ENCODE measurements at regions not wholly inside any gene's neighbourhood (a gene's known extent, or its start where the extent isn't known, plus 50 kb on each side); places are given as distances from the start of the nearest gene placed in this dataset.

DNA sequence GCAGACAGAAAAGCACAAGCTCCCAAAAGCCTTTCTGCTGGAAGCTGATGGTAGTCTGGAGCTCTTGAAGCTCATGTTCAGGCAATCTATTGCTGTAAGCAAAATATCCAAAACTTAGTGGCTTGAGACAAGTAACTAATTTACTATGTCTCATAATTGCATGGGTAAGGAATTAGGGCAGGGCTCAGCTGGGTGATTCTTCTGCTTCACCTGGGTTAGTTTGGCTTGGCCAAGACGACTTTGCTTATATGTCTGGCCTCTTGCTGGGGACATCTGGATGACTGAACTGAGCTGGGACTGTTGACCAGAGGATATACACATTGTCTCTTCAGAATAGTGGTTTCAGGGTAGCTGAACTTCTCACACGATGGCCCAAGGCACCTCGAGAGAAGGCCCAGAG is 96.8 kb upstream of the WSCD1 start:
- peaks cover 4% of the 10 kb centered on the region; the same call in 1 of the 2 replicates for H3K27me3 ChIP-seq (ENCODE audit: control insufficient read depth, low read length)
- no peaks in the 10 kb centered on the region for H3K79me2 ChIP-seq (ENCODE audit: control insufficient read depth, low read length)
- TF ChIP-seq, protein P1, sequence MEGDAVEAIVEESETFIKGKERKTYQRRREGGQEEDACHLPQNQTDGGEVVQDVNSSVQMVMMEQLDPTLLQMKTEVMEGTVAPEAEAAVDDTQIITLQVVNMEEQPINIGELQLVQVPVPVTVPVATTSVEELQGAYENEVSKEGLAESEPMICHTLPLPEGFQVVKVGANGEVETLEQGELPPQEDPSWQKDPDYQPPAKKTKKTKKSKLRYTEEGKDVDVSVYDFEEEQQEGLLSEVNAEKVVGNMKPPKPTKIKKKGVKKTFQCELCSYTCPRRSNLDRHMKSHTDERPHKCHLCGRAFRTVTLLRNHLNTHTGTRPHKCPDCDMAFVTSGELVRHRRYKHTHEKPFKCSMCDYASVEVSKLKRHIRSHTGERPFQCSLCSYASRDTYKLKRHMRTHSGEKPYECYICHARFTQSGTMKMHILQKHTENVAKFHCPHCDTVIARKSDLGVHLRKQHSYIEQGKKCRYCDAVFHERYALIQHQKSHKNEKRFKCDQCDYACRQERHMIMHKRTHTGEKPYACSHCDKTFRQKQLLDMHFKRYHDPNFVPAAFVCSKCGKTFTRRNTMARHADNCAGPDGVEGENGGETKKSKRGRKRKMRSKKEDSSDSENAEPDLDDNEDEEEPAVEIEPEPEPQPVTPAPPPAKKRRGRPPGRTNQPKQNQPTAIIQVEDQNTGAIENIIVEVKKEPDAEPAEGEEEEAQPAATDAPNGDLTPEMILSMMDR (IDR thresholded peaks at IDR 0.05; ENCODE audit: low read depth, low read length, poor library complexity, severe bottlenecking): no peak
- TF ChIP-seq EZH2phosphoT487 (IDR thresholded peaks at IDR 0.05; ENCODE audit: borderline replicate concordance, low read length): no peak
- H3K36me3 ChIP-seq (ENCODE audit: control insufficient read depth, low read length): no peaks in the 10 kb centered on the region
- no peaks in the 10 kb centered on the region for H4K20me1 ChIP-seq (ENCODE audit: control insufficient read depth, insufficient read depth, low read depth, low read length)
- no peaks in the 10 kb centered on the region for H3K4me1 ChIP-seq (ENCODE audit: control insufficient read depth, low read length)
- no peaks in the 10 kb centered on the region for H3F3A ChIP-seq (ENCODE audit: control insufficient read depth, insufficient read depth)
- no peak overlapping the region for H3K4me2 ChIP-seq (ENCODE audit: low read length)
- no peaks in the 10 kb centered on the region for H3K9me2 ChIP-seq (replicated peaks; ENCODE audit: control insufficient read depth, low read length)
- H3K27ac ChIP-seq (ENCODE audit: low read depth, low read length): no peak overlapping the region
- no peaks in the 10 kb centered on the region for H3K9me3 ChIP-seq (ENCODE audit: control insufficient read depth, insufficient read depth, low read length)
- H3K4me3 ChIP-seq (ENCODE audit: low read length): no peak overlapping the region

DNA sequence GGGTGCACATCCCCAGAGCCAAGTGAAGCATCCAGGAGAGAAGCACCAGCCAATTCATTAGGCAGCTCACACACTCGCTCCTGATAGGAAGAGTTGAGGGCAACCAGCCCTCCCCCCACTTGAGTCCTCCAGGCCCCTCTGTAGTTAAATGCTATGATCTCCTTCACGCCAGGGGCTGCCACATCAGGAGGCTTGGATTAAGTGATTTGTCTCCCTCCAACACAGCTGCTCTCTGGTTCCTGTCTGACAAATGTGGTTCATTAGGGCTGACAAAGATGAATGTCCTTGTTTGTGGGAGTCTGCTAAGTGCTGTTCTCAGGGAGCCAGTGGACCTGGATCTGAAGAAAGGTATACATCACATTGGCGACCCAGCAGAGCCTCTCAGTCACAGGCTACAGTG is 94.5 kb upstream of the WSCD1 start:
- Histone ChIP-seq H3K27me3 (ENCODE audit: control insufficient read depth, low read length) (peaks cover 4% of the 10 kb centered on the region; the same call in 1 of the 2 replicates), H3K4me1 (ENCODE audit: control insufficient read depth, low read length) (no peaks in the 10 kb centered on the region), H3K36me3 (ENCODE audit: control insufficient read depth, low read length) (no peaks in the 10 kb centered on the region), H3K9me3 (ENCODE audit: control insufficient read depth, insufficient read depth, low read length) (no peaks in the 10 kb centered on the region), H3K4me2 (ENCODE audit: low read length) (no peak overlapping the region), H3K27ac (ENCODE audit: low read depth, low read length) (no peak overlapping the region), H3K4me3 (ENCODE audit: low read length) (no peak overlapping the region), H4K20me1 (ENCODE audit: control insufficient read depth, insufficient read depth, low read depth, low read length) (no peaks in the 10 kb centered on the region), H3K9me2 (replicated peaks; ENCODE audit: control insufficient read depth, low read length) (no peaks in the 10 kb centered on the region), H3F3A (ENCODE audit: control insufficient read depth, insufficient read depth) (no peaks in the 10 kb centered on the region), H3K79me2 (ENCODE audit: control insufficient read depth, low read length) (no peaks in the 10 kb centered on the region)
- TF ChIP-seq, protein P1 (IDR thresholded peaks at IDR 0.05; ENCODE audit: low read depth, low read length, poor library complexity, severe bottlenecking): no peak
- TF ChIP-seq EZH2phosphoT487 (IDR thresholded peaks at IDR 0.05; ENCODE audit: borderline replicate concordance, low read length): no peak

DNA sequence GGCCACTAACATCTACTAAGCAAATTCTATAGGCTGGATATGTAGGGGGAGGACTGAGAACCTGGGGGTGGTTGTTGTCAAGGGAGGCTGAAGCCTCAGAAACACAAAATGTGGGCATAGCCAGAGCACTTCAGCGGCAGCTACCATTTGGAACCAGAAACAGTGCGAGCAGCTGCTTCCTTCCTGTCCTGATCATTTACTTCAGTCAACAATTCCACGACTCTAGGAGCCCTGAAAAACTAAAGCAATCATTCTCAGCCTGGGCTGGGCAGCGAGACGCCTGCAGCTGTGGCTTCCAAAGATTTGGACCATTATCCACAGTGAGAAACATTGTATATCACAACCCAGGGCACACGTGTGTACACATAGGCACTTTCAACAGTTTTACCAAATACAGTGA is 93.9 kb upstream of the WSCD1 start:
- no peaks in the 10 kb centered on the region for H3K9me3 ChIP-seq (ENCODE audit: control insufficient read depth, insufficient read depth, low read length)
- no peaks in the 10 kb centered on the region for H3K36me3 ChIP-seq (ENCODE audit: control insufficient read depth, low read length)
- H3K27me3 ChIP-seq (ENCODE audit: control insufficient read depth, low read length): peaks cover 4% of the 10 kb centered on the region; the same call in 1 of the 2 replicates
- no peak overlapping the region for H3K4me2 ChIP-seq (ENCODE audit: low read length)
- no peaks in the 10 kb centered on the region for H3K9me2 ChIP-seq (replicated peaks; ENCODE audit: control insufficient read depth, low read length)
- H3K4me1 ChIP-seq (ENCODE audit: control insufficient read depth, low read length): no peaks in the 10 kb centered on the region
- no peak overlapping the region for H3K4me3 ChIP-seq (ENCODE audit: low read length)
- no peak overlapping the region for H3K27ac ChIP-seq (ENCODE audit: low read depth, low read length)
- H3F3A ChIP-seq (ENCODE audit: control insufficient read depth, insufficient read depth): no peaks in the 10 kb centered on the region
- TF ChIP-seq EZH2phosphoT487 (IDR thresholded peaks at IDR 0.05; ENCODE audit: borderline replicate concordance, low read length): no peak
- TF ChIP-seq, protein P1 (IDR thresholded peaks at IDR 0.05; ENCODE audit: low read depth, low read length, poor library complexity, severe bottlenecking): no peak
- no peaks in the 10 kb centered on the region for H3K79me2 ChIP-seq (ENCODE audit: control insufficient read depth, low read length)
- no peaks in the 10 kb centered on the region for H4K20me1 ChIP-seq (ENCODE audit: control insufficient read depth, insufficient read depth, low read depth, low read length)
